ENCODE measurements at regions not wholly inside any gene's neighbourhood (a gene's known extent, or its start where the extent isn't known, plus 50 kb on each side); places are given as distances from the start of the nearest gene placed in this dataset.

- TF ChIP-seq NRF1 (IDR thresholded peaks at IDR 0.05; ENCODE audit: low read depth, low read length) (no peak), BCL11A (IDR thresholded peaks at IDR 0.05; ENCODE audit: low read depth in 2 of 2, low read length in 2 of 2) (no peak), CHD7 (IDR thresholded peaks at IDR 0.05; ENCODE audit: insufficient replicate concordance, low read length) (no peak), EP300 (IDR thresholded peaks at IDR 0.05; ENCODE audit: borderline replicate concordance in 1 of 2, low read depth in 2 of 2, low read length in 2 of 2) (no peak)
- TF ChIP-seq, protein P1, sequence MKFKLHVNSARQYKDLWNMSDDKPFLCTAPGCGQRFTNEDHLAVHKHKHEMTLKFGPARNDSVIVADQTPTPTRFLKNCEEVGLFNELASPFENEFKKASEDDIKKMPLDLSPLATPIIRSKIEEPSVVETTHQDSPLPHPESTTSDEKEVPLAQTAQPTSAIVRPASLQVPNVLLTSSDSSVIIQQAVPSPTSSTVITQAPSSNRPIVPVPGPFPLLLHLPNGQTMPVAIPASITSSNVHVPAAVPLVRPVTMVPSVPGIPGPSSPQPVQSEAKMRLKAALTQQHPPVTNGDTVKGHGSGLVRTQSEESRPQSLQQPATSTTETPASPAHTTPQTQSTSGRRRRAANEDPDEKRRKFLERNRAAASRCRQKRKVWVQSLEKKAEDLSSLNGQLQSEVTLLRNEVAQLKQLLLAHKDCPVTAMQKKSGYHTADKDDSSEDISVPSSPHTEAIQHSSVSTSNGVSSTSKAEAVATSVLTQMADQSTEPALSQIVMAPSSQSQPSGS (IDR thresholded peaks at IDR 0.05; ENCODE audit: low read length), result no peak
These were observed 52.3 kb upstream of the HOPX start (continued) for GRCh38 chr4:56733352-56733751.

Measured in H1 (cell line).